Astrocyte (in vitro differentiated cells and primary cell): ENCODE measurements at regions not wholly inside any gene's neighbourhood (a gene's known extent, or its start where the extent isn't known, plus 50 kb on each side); places are given as distances from the start of the nearest gene placed in this dataset.

Source experiments
- DNase-seq: peaks from one replicate; pipeline ENCODE4 v3.0.0-alpha.2; 2010; ENCODE audit warnings: low read depth
- FAIRE-seq: peaks from 2 replicates; lab custom pipeline; 2011; peaks lifted over from hg19 to GRCh38; lab: Jason Lieb, UNC
- H2AFZ ChIP-seq: 2 replicates; pipeline ENCODE4 v1.6.0; 2012; ENCODE audit warnings: low read depth, low read length, inconsistent platforms
- H3K27ac ChIP-seq: 2 replicates; pipeline ENCODE4 v1.5.1; 2011; ENCODE audit warnings: low read depth, low read length, inconsistent platforms
- H3K27me3 ChIP-seq: 2 replicates; pipeline ENCODE4 v1.6.0; 2011; ENCODE audit warnings: low read length, inconsistent platforms; ENCODE audit not compliant: insufficient read depth
- H3K36me3 ChIP-seq: 2 replicates; pipeline ENCODE4 v1.5.1; 2011; ENCODE audit warnings: low read length, inconsistent platforms; ENCODE audit not compliant: insufficient read depth
- H3K4me1 ChIP-seq: 2 replicates; pipeline ENCODE4 v1.5.1; 2011; ENCODE audit warnings: low read length, inconsistent platforms; ENCODE audit not compliant: insufficient read depth
- H3K4me2 ChIP-seq: 2 replicates; pipeline ENCODE4 v1.6.0; 2012; ENCODE audit warnings: low read length, inconsistent platforms
- H3K4me3 ChIP-seq: 2 replicates; pipeline ENCODE4 v1.5.1; 2011; ENCODE audit warnings: low read depth, mild to moderate bottlenecking, low read length, inconsistent platforms; ENCODE audit not compliant: insufficient read depth
- H3K79me2 ChIP-seq: 2 replicates; pipeline ENCODE4 v1.6.0; 2012; ENCODE audit warnings: mild to moderate bottlenecking, low read length, inconsistent platforms; ENCODE audit not compliant: insufficient read depth
- H3K9ac ChIP-seq: 2 replicates; pipeline ENCODE4 v1.6.0; 2012; ENCODE audit warnings: mild to moderate bottlenecking, low read length, inconsistent platforms
- H3K9me3 ChIP-seq: 2 replicates; pipeline ENCODE4 v1.5.1; 2012; ENCODE audit warnings: low read depth, mild to moderate bottlenecking, low read length, inconsistent platforms; ENCODE audit not compliant: insufficient read depth
- H4K20me1 ChIP-seq: 2 replicates; pipeline ENCODE4 v1.6.0; 2012; ENCODE audit warnings: low read length, inconsistent platforms; ENCODE audit not compliant: insufficient read depth
- H3K27ac Mint-ChIP-seq: one replicate; pipeline ENCODE4 v1.8.0; 2021; ENCODE audit warnings: mild to moderate bottlenecking, mixed read lengths; ENCODE audit not compliant: unreplicated experiment
- H3K27me3 Mint-ChIP-seq: one replicate; pipeline ENCODE4 v1.8.0; 2021; ENCODE audit warnings: low read depth, mixed read lengths; ENCODE audit not compliant: unreplicated experiment
- H3K36me3 Mint-ChIP-seq: one replicate; pipeline ENCODE4 v1.8.0; 2021; ENCODE audit warnings: low read depth, mixed read lengths; ENCODE audit not compliant: unreplicated experiment
- H3K4me1 Mint-ChIP-seq: one replicate; pipeline ENCODE4 v1.8.0; 2021; ENCODE audit warnings: low read depth, mixed read lengths; ENCODE audit not compliant: unreplicated experiment
- H3K4me3 Mint-ChIP-seq: one replicate; pipeline ENCODE4 v1.8.0; 2021; ENCODE audit warnings: mild to moderate bottlenecking, moderate library complexity, mixed read lengths; ENCODE audit not compliant: unreplicated experiment
- H3K9me3 Mint-ChIP-seq: one replicate; pipeline ENCODE4 v1.8.0; 2021; ENCODE audit warnings: mild to moderate bottlenecking, mixed read lengths; ENCODE audit not compliant: unreplicated experiment
- EZH2 ChIP-seq: IDR thresholded peaks from 2 replicates; pipeline ENCODE4 v1.6.1; 2012; ENCODE audit warnings: mild to moderate bottlenecking, low read length, inconsistent platforms; ENCODE audit not compliant: insufficient read depth
- TF ChIP-seq, protein P1 (sequence below): IDR thresholded peaks from 2 replicates; pipeline ENCODE4 v1.5.1; 2011; ENCODE audit warnings: low read depth, mild to moderate bottlenecking, inconsistent platforms, low read length, moderate library complexity; ENCODE audit not compliant: insufficient read depth

DNA sequence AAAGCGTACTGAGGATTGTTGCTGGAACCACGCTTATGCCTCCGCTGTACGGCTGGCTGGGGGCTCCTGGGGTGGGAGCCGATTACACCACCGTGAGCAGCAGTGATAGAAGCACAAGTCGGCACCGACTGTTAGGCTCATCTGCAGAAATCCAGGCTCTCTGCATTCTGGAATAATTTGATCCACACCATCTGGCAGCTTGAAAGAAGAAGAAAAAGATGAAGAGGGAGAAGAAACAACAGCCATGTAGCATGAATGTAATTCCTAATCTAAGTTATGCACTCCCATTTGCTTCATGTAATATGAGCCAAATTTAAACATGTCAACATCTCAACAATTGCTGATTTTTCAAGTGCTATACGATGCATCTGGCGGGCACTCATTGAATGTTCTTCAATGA lies 84.6 kb upstream of the DHX15 start:
- H3K9me3 Mint-ChIP-seq, result peaks cover 6% of the 10 kb centered on the region
- no peak overlapping the region for H3K27ac Mint-ChIP-seq
- no peak overlapping the region for H3K4me3 ChIP-seq
- H3K9ac ChIP-seq, result no peak overlapping the region
- H3K79me2 ChIP-seq, result no peaks in the 10 kb centered on the region
- TF ChIP-seq, protein P1, sequence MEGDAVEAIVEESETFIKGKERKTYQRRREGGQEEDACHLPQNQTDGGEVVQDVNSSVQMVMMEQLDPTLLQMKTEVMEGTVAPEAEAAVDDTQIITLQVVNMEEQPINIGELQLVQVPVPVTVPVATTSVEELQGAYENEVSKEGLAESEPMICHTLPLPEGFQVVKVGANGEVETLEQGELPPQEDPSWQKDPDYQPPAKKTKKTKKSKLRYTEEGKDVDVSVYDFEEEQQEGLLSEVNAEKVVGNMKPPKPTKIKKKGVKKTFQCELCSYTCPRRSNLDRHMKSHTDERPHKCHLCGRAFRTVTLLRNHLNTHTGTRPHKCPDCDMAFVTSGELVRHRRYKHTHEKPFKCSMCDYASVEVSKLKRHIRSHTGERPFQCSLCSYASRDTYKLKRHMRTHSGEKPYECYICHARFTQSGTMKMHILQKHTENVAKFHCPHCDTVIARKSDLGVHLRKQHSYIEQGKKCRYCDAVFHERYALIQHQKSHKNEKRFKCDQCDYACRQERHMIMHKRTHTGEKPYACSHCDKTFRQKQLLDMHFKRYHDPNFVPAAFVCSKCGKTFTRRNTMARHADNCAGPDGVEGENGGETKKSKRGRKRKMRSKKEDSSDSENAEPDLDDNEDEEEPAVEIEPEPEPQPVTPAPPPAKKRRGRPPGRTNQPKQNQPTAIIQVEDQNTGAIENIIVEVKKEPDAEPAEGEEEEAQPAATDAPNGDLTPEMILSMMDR, result no peak
- TF ChIP-seq EZH2, result no peak
- DNase-seq, result no peak
- H3K4me2 ChIP-seq, result no peak overlapping the region
- FAIRE-seq, result no peak
- H2AFZ ChIP-seq, result no peak overlapping the region
- H3K36me3 ChIP-seq, result no peaks in the 10 kb centered on the region
- H3K9me3 ChIP-seq, result no peaks in the 10 kb centered on the region
- no peak overlapping the region for H3K4me3 Mint-ChIP-seq
- no peaks in the 10 kb centered on the region for H3K4me1 ChIP-seq
- H3K36me3 Mint-ChIP-seq, result peaks cover 7% of the 10 kb centered on the region
- no peaks in the 10 kb centered on the region for H4K20me1 ChIP-seq
- peaks cover 11% of the 10 kb centered on the region for H3K27me3 Mint-ChIP-seq
- no peak overlapping the region for H3K27ac ChIP-seq
- peaks cover 2% of the 10 kb centered on the region for H3K4me1 Mint-ChIP-seq
- peaks cover 21% of the 10 kb centered on the region for H3K27me3 ChIP-seq

DNA sequence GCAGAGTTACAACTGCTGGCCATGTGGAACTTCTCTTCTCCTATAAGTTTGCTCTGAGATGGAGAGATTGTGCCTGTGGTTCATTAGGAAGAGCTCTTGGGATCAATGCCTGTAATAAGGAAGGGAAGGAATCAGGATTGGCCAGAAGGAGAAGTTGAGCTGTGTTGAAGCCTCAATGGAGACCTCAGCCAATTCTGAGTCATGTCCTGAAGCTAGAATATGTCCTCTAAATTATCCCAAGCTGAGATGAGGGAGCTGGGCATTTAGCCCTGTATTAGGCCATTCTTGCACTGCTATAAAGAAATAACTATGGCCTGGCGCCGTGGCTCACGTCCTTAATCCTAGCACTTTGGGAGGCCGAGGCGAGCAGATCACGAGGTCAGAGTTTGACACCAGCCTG lies 85.4 kb upstream of the DHX15 start:
- no peak for FAIRE-seq
- Mint-ChIP-seq H3K27ac (no peak overlapping the region), H3K9me3 (peaks cover 6% of the 10 kb centered on the region), H3K27me3 (peaks cover 8% of the 10 kb centered on the region), H3K4me3 (no peak overlapping the region), H3K4me1 (peaks cover 2% of the 10 kb centered on the region), H3K36me3 (peaks cover 7% of the 10 kb centered on the region)
- no peak overlapping the region for H3K9ac ChIP-seq
- H3K4me2 ChIP-seq, result no peak overlapping the region
- no peak for TF ChIP-seq EZH2
- TF ChIP-seq, protein P1, result no peak
- no peak for DNase-seq
- no peaks in the 10 kb centered on the region for H4K20me1 ChIP-seq
- H3K27ac ChIP-seq, result no peak overlapping the region
- H3K4me3 ChIP-seq, result no peak overlapping the region
- H2AFZ ChIP-seq, result no peak overlapping the region
- no peaks in the 10 kb centered on the region for H3K36me3 ChIP-seq
- no peaks in the 10 kb centered on the region for H3K9me3 ChIP-seq
- H3K79me2 ChIP-seq, result no peaks in the 10 kb centered on the region
- peaks cover 17% of the 10 kb centered on the region for H3K27me3 ChIP-seq
- no peaks in the 10 kb centered on the region for H3K4me1 ChIP-seq

DNA sequence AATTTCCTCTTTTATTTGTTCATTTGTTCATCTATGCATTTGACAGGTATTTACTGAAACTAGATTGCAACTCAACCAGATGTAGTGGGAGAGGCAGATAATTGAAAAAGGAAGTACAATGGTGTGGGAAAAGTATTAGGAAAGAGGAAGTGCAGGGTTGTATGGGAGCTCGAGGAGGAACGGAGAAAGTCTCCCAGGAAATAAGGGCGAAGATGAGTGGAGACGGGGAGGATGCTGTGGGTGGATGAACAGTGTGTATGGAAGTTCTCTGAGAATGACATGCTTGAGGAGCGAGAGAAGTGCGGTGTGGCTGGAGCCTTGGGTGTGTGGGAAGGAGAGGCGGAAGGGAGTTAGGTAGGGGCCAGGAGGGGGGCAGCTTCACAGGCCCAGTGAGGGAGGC lies 87.5 kb upstream of the DHX15 start:
- Mint-ChIP-seq H3K27me3 (no peaks in the 10 kb centered on the region), H3K36me3 (peaks cover 4% of the 10 kb centered on the region), H3K4me1 (peaks cover 2% of the 10 kb centered on the region), H3K9me3 (peaks cover 10% of the 10 kb centered on the region), H3K27ac (no peak overlapping the region), H3K4me3 (no peak overlapping the region)
- no peak overlapping the region for H2AFZ ChIP-seq
- FAIRE-seq (no peak), DNase-seq (no peak)
- H4K20me1 ChIP-seq, result no peaks in the 10 kb centered on the region
- no peaks in the 10 kb centered on the region for H3K36me3 ChIP-seq
- peaks cover 8% of the 10 kb centered on the region for H3K27me3 ChIP-seq
- no peak overlapping the region for H3K27ac ChIP-seq
- H3K79me2 ChIP-seq, result no peaks in the 10 kb centered on the region
- no peak overlapping the region for H3K9ac ChIP-seq
- no peak overlapping the region for H3K4me2 ChIP-seq
- TF ChIP-seq, protein P1, result no peak
- no peak for TF ChIP-seq EZH2
- H3K9me3 ChIP-seq, result no peaks in the 10 kb centered on the region
- H3K4me3 ChIP-seq, result no peak overlapping the region
- no peaks in the 10 kb centered on the region for H3K4me1 ChIP-seq
